GM12873 (cell line): ENCODE measurements at regions not wholly inside any gene's neighbourhood (a gene's known extent, or its start where the extent isn't known, plus 50 kb on each side); places are given as distances from the start of the nearest gene placed in this dataset.

Experiments used
- CTCF ChIP-seq: IDR thresholded peaks from 2 replicates; pipeline ENCODE4 v1.5.1; 2012; ENCODE audit warnings: low read depth, mild to moderate bottlenecking, moderate library complexity, low read length, control low read depth; ENCODE audit not compliant: insufficient read depth; ENCODE audit errors: missing control alignments

DNA sequence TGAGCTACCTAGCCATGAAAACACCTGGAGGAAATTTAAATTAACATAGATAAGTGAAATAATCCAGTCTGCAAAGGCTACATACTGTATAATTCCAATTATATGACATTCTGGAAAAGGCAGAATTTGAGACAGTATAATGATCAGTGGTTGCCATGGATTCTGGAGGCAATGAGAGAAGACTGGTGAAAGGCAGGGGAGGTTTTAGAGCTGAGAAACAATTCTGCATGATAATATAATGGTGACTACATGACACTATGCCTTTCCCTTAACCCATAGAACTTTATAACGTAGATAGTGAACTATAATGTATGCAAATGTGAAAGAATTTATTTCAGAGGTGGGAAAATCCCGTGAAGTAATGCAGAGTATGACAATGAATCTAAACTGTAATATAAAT, 749.3 kb downstream of the TRIB2 start:
- no peak for TF ChIP-seq CTCF

DNA sequence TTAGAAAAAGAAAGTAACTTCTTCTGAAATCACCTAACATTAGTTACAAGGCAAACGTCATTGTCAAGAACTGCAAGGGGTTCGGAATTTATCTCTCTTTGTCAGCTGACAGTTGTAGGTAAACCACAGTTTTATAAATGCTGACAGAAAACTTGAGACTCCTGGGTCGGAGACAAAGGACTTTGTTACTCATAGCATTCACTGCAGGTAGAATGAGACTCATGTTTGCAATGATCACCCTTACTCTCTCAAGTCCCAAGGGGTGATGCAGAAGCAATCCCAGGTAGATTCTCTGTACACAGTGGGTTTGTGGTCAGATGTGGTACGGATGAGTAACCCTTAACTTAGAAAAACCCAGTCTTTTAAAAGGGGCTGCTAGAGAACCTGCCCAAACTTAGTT, 757.8 kb downstream of the TRIB2 start:
- TF ChIP-seq CTCF: no peak

DNA sequence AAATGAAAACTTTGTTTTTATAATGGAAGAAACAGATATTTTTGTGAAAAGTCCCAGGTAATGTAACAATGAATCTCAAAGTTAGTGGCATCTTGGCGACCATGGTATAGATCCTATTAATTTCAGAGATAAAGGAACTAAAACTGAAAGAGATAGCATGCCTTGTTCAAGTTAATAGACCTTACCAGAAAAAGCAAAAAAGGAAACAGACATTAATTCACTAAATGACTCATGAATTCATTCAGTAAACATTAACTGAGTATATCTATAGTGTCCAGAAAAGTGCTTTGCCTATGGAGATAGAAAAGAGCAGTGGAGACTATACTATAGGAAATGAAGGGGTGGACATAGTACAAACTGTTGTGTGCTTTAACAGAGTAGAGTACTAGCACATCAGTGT, 763.3 kb downstream of the TRIB2 start:
- no peak for TF ChIP-seq CTCF

- TF ChIP-seq CTCF: no peak
Observed at GRCh38 chr2:13481201-13481600, 764.5 kb downstream of the TRIB2 start.

DNA sequence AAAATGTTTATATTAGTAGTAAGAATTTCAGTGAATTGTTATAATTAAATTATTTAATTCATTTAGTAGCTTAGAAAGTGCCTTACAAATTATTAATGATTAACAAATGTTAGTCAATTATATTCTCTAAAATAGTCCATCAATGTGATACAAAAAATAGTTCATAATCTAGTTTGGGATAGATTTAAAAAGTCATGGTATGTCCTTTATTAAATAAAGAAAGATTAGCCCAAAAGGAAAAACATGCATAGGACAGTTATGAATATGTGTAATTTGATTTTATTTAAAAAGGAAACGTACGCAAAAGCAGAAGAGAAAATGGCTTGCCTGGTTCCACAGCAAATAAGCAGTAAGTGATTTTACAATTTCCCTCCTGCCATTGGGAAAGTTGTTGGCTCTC, 768.5 kb downstream of the TRIB2 start:
- no peak for TF ChIP-seq CTCF

DNA sequence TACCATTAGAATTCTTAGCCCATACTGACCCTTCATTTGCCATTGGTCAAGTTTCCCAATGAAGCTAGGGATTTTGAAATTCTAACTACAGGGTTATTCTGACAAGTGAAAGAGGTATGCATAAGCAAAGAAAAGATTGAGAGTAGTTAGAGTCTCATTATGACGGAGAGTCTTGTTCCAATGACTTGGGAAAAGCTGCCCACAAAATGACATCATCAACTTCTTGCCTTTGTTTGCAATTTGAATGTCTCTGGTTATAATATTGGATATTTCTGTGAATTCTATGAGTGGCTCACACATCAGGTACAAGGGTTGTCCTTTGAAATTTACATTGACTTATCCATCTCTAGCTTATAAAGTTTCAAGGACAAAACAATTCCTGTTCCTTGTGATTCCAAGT, 772.2 kb downstream of the TRIB2 start:
- no peak for TF ChIP-seq CTCF

DNA sequence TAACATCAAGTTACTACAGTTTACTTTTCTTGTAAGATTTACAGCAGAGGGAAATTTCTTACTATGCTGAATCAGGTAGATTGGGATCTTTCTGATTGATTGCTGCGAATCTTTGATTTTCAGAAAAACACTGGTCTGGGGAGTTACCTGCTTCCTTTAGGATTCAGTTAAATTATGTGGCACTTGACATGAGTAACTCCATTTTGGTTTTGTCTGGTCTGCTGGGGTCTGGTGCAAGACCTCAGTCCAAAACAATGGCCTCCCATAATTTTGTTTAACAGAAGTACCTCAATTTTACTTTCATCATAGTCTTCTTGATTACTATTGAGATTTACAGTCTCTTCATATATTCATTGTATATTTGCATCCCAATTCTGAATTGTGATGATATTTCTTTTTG, 775.5 kb downstream of the TRIB2 start:
- no peak for TF ChIP-seq CTCF

GRCh38 chr2:13495051-13495450, 778.3 kb downstream of the TRIB2 start:
- no peak for TF ChIP-seq CTCF
